ENCODE measurements at regions not wholly inside any gene's neighbourhood (a gene's known extent, or its start where the extent isn't known, plus 50 kb on each side); places are given as distances from the start of the nearest gene placed in this dataset.

- no peaks in the 10 kb centered on the region for H3K36me3 ChIP-seq (ENCODE audit: control insufficient read depth in 2 of 2, insufficient read depth in 2 of 2, low read length in 1 of 2)
- H3K4me2 ChIP-seq (ENCODE audit: control insufficient read depth, insufficient read depth), result no peak overlapping the region
- intact Hi-C loops (cut with micrococcal nuclease; ENCODE audit: unreplicated experiment) (no loop called here), in situ Hi-C loops (cut with MboI) (no loop called here)
- no peaks in the 10 kb centered on the region for H3K27me3 ChIP-seq (replicated peaks in 1 of 2; ENCODE audit: control insufficient read depth in 2 of 2, insufficient read depth in 2 of 2, low read length in 1 of 2)
- no TSS peak for BruUV-seq (replicated peaks)
- ChIA-PET CTCF (no interaction called here), SMC1A (ENCODE audit: uncharacterized antibody, unreplicated experiment) (no interaction called here), POLR2A (no interaction called here), RAD21 (ENCODE audit: unreplicated experiment) (no interaction called here)
- no peak overlapping the region for H3K27ac ChIP-seq (ENCODE audit: control insufficient read depth, insufficient read depth)
- H3K4me3 ChIP-seq, result no peak overlapping the region
- H3K79me2 ChIP-seq (ENCODE audit: control insufficient read depth, insufficient read depth, low read length), result no peaks in the 10 kb centered on the region
- peak; percentile 86 for TF ChIP-seq SPI1 (IDR thresholded peaks at IDR 0.05; ENCODE audit: borderline replicate concordance, insufficient read depth, low read depth, low read length)
- TF ChIP-seq NR2C2 (IDR thresholded peaks at IDR 0.05; ENCODE audit: borderline replicate concordance, control insufficient read depth, insufficient read length, low read depth), result no peak
- no peak for TF ChIP-seq POLR2AphosphoS5 (IDR thresholded peaks at IDR 0.05; ENCODE audit: low read length)
- TF ChIP-seq MAX (IDR thresholded peaks at IDR 0.05; ENCODE audit: low read depth, low read length), result no peak
- no peak for TF ChIP-seq PBX3 (IDR thresholded peaks at IDR 0.05; ENCODE audit: insufficient replicate concordance, low read depth, low read length)
- TF ChIP-seq HDAC2 (IDR thresholded peaks at IDR 0.05), result no peak
- 69% methylated on average over 7 of the region's 7 CpGs for WGBS (ENCODE audit: insufficient coverage, insufficient replicate concordance, low lambda C conversion rate, missing lambda C conversion rate)
- DNase-seq (ENCODE audit: low read depth, low spot score) (no peak), FAIRE-seq (no peak), ATAC-seq (peak; percentile 57)
- H3K9me3 ChIP-seq (replicated peaks; ENCODE audit: control insufficient read depth, insufficient read depth, low read length), result no peaks in the 10 kb centered on the region; the same call in 2 of the 3 replicates
- no peak overlapping the region for H3K9ac ChIP-seq (ENCODE audit: control insufficient read depth, insufficient read depth, low read length)
- no peaks in the 10 kb centered on the region for H4K20me1 ChIP-seq (ENCODE audit: control insufficient read depth, insufficient read depth)
- no peaks in the 10 kb centered on the region for H3K4me1 ChIP-seq (ENCODE audit: control insufficient read depth, insufficient read depth, low read length)
- no peak overlapping the region for H2AFZ ChIP-seq (ENCODE audit: control insufficient read depth, low read depth, low read length)
Measured at GRCh38 chr6:15063253-15063853, 182.5 kb upstream of the JARID2 start.

Measured in GM12878 (cell line).